GM18507 (cell line): ENCODE measurements at regions not wholly inside any gene's neighbourhood (a gene's known extent, or its start where the extent isn't known, plus 50 kb on each side); places are given as distances from the start of the nearest gene placed in this dataset.

Experiments
- DNase-seq: peaks from one replicate; pipeline ENCODE4 v3.0.0; 2011; ENCODE audit warnings: low read depth; ENCODE audit not compliant: insufficient read length; ENCODE audit errors: extremely low spot score
- FAIRE-seq: peaks from 2 replicates; lab custom pipeline; 2011; peaks lifted over from hg19 to GRCh38; lab: Jason Lieb, UNC

- DNase-seq (no peak), FAIRE-seq (no peak)
These were observed 154.4 kb upstream of the CLINT1 start for GRCh38 chr5:158013303-158013702.

- no peak for DNase-seq
- FAIRE-seq = no peak
These were observed 152.5 kb upstream of the CLINT1 start for GRCh38 chr5:158011422-158011821.

GRCh38 chr5:158010831-158011230, 151.9 kb upstream of the CLINT1 start:
- DNase-seq (no peak), FAIRE-seq (no peak)

GRCh38 chr5:158007336-158007735, 148.4 kb upstream of the CLINT1 start:
- DNase-seq (no peak), FAIRE-seq (no peak)

- DNase-seq (no peak), FAIRE-seq (no peak)
These were observed 140.8 kb upstream of the CLINT1 start for GRCh38 chr5:157999696-158000095.

- DNase-seq (no peak), FAIRE-seq (no peak)
These were observed 139.1 kb upstream of the CLINT1 start for GRCh38 chr5:157997991-157998504.

- peak; percentile 73 for FAIRE-seq
- peak; percentile 11 for DNase-seq
These were observed 136.1 kb upstream of the CLINT1 start for GRCh38 chr5:157994906-157995519.

GRCh38 chr5:157993986-157994691, 135.2 kb upstream of the CLINT1 start:
- no peak for FAIRE-seq
- DNase-seq = no peak

GRCh38 chr5:157993201-157993600, 134.3 kb upstream of the CLINT1 start:
- FAIRE-seq (no peak), DNase-seq (no peak)

GRCh38 chr5:157990583-157991181, 131.7 kb upstream of the CLINT1 start:
- FAIRE-seq = no peak
- no peak for DNase-seq

- DNase-seq (no peak), FAIRE-seq (no peak)
These were observed 130.4 kb upstream of the CLINT1 start for GRCh38 chr5:157989296-157989695.

- FAIRE-seq (no peak), DNase-seq (no peak)
These were observed 128.3 kb upstream of the CLINT1 start for GRCh38 chr5:157987259-157987658.

- FAIRE-seq (no peak), DNase-seq (no peak)
These were observed 127.6 kb upstream of the CLINT1 start for GRCh38 chr5:157986431-157986990.

GRCh38 chr5:157984611-157985010, 125.7 kb upstream of the CLINT1 start:
- FAIRE-seq = no peak

GRCh38 chr5:157983906-157984551, 125.1 kb upstream of the CLINT1 start:
- DNase-seq = no peak
- FAIRE-seq = no peak

More at GRCh38 chr5:157984611-157985010, 125.7 kb upstream of the CLINT1 start:
- DNase-seq = no peak

- FAIRE-seq (no peak), DNase-seq (no peak)
These were observed 119.1 kb upstream of the CLINT1 start for GRCh38 chr5:157978061-157978460.

GRCh38 chr5:157976429-157976828, 117.5 kb upstream of the CLINT1 start:
- no peak for FAIRE-seq

GRCh38 chr5:157972579-157972978, 113.6 kb upstream of the CLINT1 start:
- FAIRE-seq (no peak), DNase-seq (no peak)

More at GRCh38 chr5:157976429-157976828, 117.5 kb upstream of the CLINT1 start:
- DNase-seq = no peak

GRCh38 chr5:157971571-157972216, 112.7 kb upstream of the CLINT1 start:
- FAIRE-seq = no peak
- DNase-seq = no peak
